K562 (cell line): ENCODE measurements at regions not wholly inside any gene's neighbourhood (a gene's known extent, or its start where the extent isn't known, plus 50 kb on each side); places are given as distances from the start of the nearest gene placed in this dataset.

Source experiments
- ATAC-seq: fragments of 200-7000 bp; cut with Tn5 transposase; 3 replicates; pipeline ENCODE4 v1.9.1; 2020; ENCODE audit warnings: moderate library complexity
- BruUV-seq: library from RNA; stranded (reverse); fragments of 400-500 nt; replicated peaks from 2 replicates; lab custom pipeline; 2021; lab: Mats Ljungman, UMichigan
- CTCF ChIA-PET: fragments of 300-600 bp; formaldehyde crosslinking; extraction: SDS; loops from one replicate; lab custom pipeline; 2021; ENCODE audit warnings: low intra/inter-chr PET ratio; lab: Yijun Ruan, JAX
- POLR2A ChIA-PET: fragments of 300-600, 350-650 bp; sonication (Branson Sonifier 250); formaldehyde crosslinking; extraction: SDS; loops from one replicate; lab custom pipeline; 2021; ENCODE audit warnings: antibody characterized with exemption, inconsistent platforms; lab: Yijun Ruan, JAX
- DNase-seq, 4 experiments: peaks; one replicate each; pipeline versions ENCODE4 v3.0.0 to v3.0.0-alpha.2; 2011 to 2018; ENCODE audit warnings: low spot score in 3 of 4, mixed read lengths in 3 of 4; ENCODE audit errors: extremely low read depth in 1 of 4
- FAIRE-seq: peaks from 2 replicates; lab custom pipeline; 2011; peaks lifted over from hg19 to GRCh38; lab: Jason Lieb, UNC
- H2AFZ ChIP-seq: 2 replicates; pipeline ENCODE4 v1.6.0; 2011; ENCODE audit warnings: low read depth, low read length, control low read depth, inconsistent platforms
- H3K27ac ChIP-seq: fragments of 200-600 bp; 3 replicates; pipeline ENCODE4 v1.8.0; 2011; ENCODE audit warnings: low read depth, mild to moderate bottlenecking, control low read depth, inconsistent platforms, low read length, moderate library complexity, mixed read lengths; ENCODE audit errors: extremely low read depth
- H3K27me3 ChIP-seq, 2 experiments: fragments of 300-600 bp in 1 of 2; 2 replicates in 1 of 2; 3 replicates in 1 of 2; pipeline versions ENCODE4 v1.6.0 to v1.8.0; 2011; ENCODE audit warnings: inconsistent platforms in 2 of 2, low read length in 2 of 2, mild to moderate bottlenecking in 1 of 2, mixed read lengths in 1 of 2, moderate library complexity in 1 of 2; ENCODE audit not compliant: control insufficient read depth in 2 of 2, insufficient read depth in 2 of 2
- H3K36me3 ChIP-seq: fragments of 300-600 bp; 3 replicates; pipeline ENCODE4 v1.8.0; 2011; ENCODE audit warnings: mild to moderate bottlenecking, low read length, inconsistent platforms; ENCODE audit not compliant: control insufficient read depth, insufficient read depth
- H3K4me1 ChIP-seq, 2 experiments: fragments of 200-600 bp in 1 of 2; replicated peaks in 1 of 2; 2 replicates in 1 of 2; 3 replicates in 1 of 2; pipeline versions ENCODE4 v1.5.1 to v1.8.0; 2011; ENCODE audit warnings: inconsistent platforms in 2 of 2, low read length in 2 of 2, mild to moderate bottlenecking in 1 of 2, mixed read lengths in 1 of 2, moderate library complexity in 1 of 2; ENCODE audit not compliant: control insufficient read depth in 2 of 2, insufficient read depth in 2 of 2
- H3K4me2 ChIP-seq: 2 replicates; pipeline ENCODE4 v1.6.1; 2011; ENCODE audit warnings: low read length, control low read depth, inconsistent platforms, mixed read lengths; ENCODE audit not compliant: insufficient read depth
- H3K4me3 ChIP-seq: fragments of 200-600 bp; sonication (generic), shearing (Covaris generic); 2 replicates; pipeline ENCODE4 v1.5.1; 2016; ENCODE audit warnings: control low read depth, inconsistent platforms
- H3K79me2 ChIP-seq: fragments of 200-600 bp; 3 replicates; pipeline ENCODE4 v1.8.0; 2011; ENCODE audit warnings: low read length, inconsistent platforms; ENCODE audit not compliant: control insufficient read depth, insufficient read depth
- H3K9ac ChIP-seq, 2 experiments: 2 replicates each; pipeline versions ENCODE4 v1.6.0 to v1.6.1; 2011; ENCODE audit warnings: low read depth in 2 of 2, low read length in 2 of 2, control low read depth in 1 of 2, inconsistent platforms in 1 of 2, mild to moderate bottlenecking in 1 of 2, mixed read lengths in 1 of 2; ENCODE audit not compliant: insufficient read depth in 1 of 2
- H3K9me1 ChIP-seq: one replicate; pipeline ENCODE4 v1.6.0; 2011; ENCODE audit warnings: inconsistent platforms, mild to moderate bottlenecking, low read length, moderate library complexity; ENCODE audit not compliant: control insufficient read depth, insufficient read depth
- H3K9me3 ChIP-seq: replicated peaks from 2 replicates; pipeline ENCODE4 v1.5.1; 2011; ENCODE audit warnings: low read depth, low read length, inconsistent platforms; ENCODE audit not compliant: control insufficient read depth, insufficient read depth
- H4K20me1 ChIP-seq: replicated peaks from 2 replicates; pipeline ENCODE4 v1.6.1; 2011; ENCODE audit warnings: low read length, inconsistent platforms, mixed read lengths; ENCODE audit not compliant: control insufficient read depth, insufficient read depth
- ARID2 ChIP-seq: fragments of 450-650 bp; IDR thresholded peaks from 2 replicates; pipeline ENCODE4 v1.6.1; 2017; ENCODE audit warnings: antibody characterized with exemption, mild to moderate bottlenecking
- C11orf30 ChIP-seq: fragments of 450-650 bp; IDR thresholded peaks from 2 replicates; pipeline ENCODE4 v1.6.1; 2016; ENCODE audit warnings: low read depth, mild to moderate bottlenecking
- HNRNPL ChIP-seq: fragments of 200-400 bp; formaldehyde crosslinking; IDR thresholded peaks from 2 replicates; pipeline ENCODE4 v1.6.1; 2017; ENCODE audit warnings: low read depth, mild to moderate bottlenecking, low read length
- PPARD ChIP-seq: fragments of 250-450 bp; sonication (Bioruptor Pico); IDR thresholded peaks from 2 replicates; pipeline ENCODE4 v1.8.0; 2022; ENCODE audit warnings: inconsistent platforms, mild to moderate bottlenecking, moderate library complexity
- SMAD1 ChIP-seq: fragments of 150-350 bp; IDR thresholded peaks from 2 replicates; pipeline ENCODE4 v1.6.1; 2014; ENCODE audit warnings: low read length, low read depth; ENCODE audit not compliant: partially characterized antibody
- ZNF197 ChIP-seq: fragments of 200-800 bp; sonication (Bioruptor generic); IDR thresholded peaks from 2 replicates; pipeline ENCODE4 v1.6.1; 2016; ENCODE audit warnings: low read depth, missing genetic modification characterization, missing compliant biosample characterization
- ZNF212 ChIP-seq: fragments of 450-650 bp; formaldehyde crosslinking; IDR thresholded peaks from 2 replicates; pipeline ENCODE4 v1.4.0; 2020; ENCODE audit warnings: mild to moderate bottlenecking
- ZNF780A ChIP-seq: fragments of 250-450 bp; sonication (Bioruptor Pico); IDR thresholded peaks from 2 replicates; pipeline ENCODE4 v1.5.0; 2021; ENCODE audit warnings: mild to moderate bottlenecking
- WGBS: fragments of 100-300 bp; shearing (Covaris generic); methylation state at CpG from one replicate; pipeline ENCODE4 v1.1.6; 2016; ENCODE audit warnings: low coverage, mixed read lengths; ENCODE audit not compliant: insufficient coverage; ENCODE audit errors: missing lambda C conversion rate; 5-methylcytosine and 5-hydroxymethylcytosine counted together
- in situ Hi-C: fragments of 300-500 bp; cut with MboI; formaldehyde crosslinking; loops from 4 replicates; pipeline ENCODE4 v1.15.0; 2018; ENCODE audit warnings: inconsistent platforms, mixed read lengths
- intact Hi-C: fragments of 100-400 bp; cut with micrococcal nuclease; formaldehyde crosslinking; loops from 2 replicates; pipeline ENCODE4 v1.14.2; 2022
- TF ChIP-seq, protein P1 (sequence below): fragments of 450-650 bp; IDR thresholded peaks from 2 replicates; pipeline ENCODE4 v1.7.0; 2016; ENCODE audit warnings: borderline replicate concordance

DNA sequence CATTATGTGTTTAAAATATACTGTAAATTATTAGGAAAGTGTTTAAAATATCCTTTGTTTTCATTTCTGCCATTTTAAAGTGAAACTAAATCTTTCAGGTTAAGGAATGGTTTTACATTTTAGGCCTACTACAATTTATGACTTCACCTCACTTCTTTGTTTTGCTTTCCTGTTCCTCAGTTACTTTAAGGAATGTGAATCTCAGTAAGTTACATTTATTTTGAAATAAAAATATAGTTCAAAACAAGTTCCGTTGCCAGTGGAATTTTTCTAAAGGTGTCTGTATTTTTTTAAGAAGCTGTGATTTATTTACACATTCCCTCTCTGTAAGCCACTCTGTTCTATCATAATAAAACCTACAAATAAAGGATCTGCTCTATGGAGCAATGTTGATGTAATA is 630.9 kb upstream of the AGTR1 start:
- H3K4me3 ChIP-seq = no peak overlapping the region
- H3K36me3 ChIP-seq = no peaks in the 10 kb centered on the region
- FAIRE-seq (no peak), ATAC-seq (no peak), DNase-seq (no peak)
- no peaks in the 10 kb centered on the region for H4K20me1 ChIP-seq
- no peaks in the 10 kb centered on the region for H3K4me1 ChIP-seq
- BruUV-seq = no TSS peak
- no peaks in the 10 kb centered on the region for H3K9me1 ChIP-seq
- H3K9ac ChIP-seq = no peak overlapping the region
- H3K27me3 ChIP-seq = no peaks in the 10 kb centered on the region
- ChIA-PET CTCF (no interaction called here), POLR2A (no interaction called here)
- no peaks in the 10 kb centered on the region for H3K9me3 ChIP-seq
- no peak overlapping the region for H3K4me2 ChIP-seq
- TF ChIP-seq ZNF197 (CRISPR knock-in tag) (no peak), ZNF212 (CRISPR knock-in tag) (no peak), ARID2 (no peak), C11orf30 (no peak), HNRNPL (no peak), SMAD1 (no peak), PPARD (no peak), ZNF780A (CRISPR knock-in tag) (no peak)
- TF ChIP-seq, protein P1, sequence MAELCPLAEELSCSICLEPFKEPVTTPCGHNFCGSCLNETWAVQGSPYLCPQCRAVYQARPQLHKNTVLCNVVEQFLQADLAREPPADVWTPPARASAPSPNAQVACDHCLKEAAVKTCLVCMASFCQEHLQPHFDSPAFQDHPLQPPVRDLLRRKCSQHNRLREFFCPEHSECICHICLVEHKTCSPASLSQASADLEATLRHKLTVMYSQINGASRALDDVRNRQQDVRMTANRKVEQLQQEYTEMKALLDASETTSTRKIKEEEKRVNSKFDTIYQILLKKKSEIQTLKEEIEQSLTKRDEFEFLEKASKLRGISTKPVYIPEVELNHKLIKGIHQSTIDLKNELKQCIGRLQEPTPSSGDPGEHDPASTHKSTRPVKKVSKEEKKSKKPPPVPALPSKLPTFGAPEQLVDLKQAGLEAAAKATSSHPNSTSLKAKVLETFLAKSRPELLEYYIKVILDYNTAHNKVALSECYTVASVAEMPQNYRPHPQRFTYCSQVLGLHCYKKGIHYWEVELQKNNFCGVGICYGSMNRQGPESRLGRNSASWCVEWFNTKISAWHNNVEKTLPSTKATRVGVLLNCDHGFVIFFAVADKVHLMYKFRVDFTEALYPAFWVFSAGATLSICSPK = no peak
- WGBS = 0% methylated on average over 1 of the region's 1 CpG
- no peak overlapping the region for H3K27ac ChIP-seq
- in situ Hi-C loops = no loop called here
- intact Hi-C loops = no loop called here
- H2AFZ ChIP-seq = no peak overlapping the region
- H3K79me2 ChIP-seq = no peaks in the 10 kb centered on the region
